Testis (tissue), 2 donors: ENCODE measurements at regions not wholly inside any gene's neighbourhood (a gene's known extent, or its start where the extent isn't known, plus 50 kb on each side); places are given as distances from the start of the nearest gene placed in this dataset.

ENCODE experiments used
- DNase-seq: peaks from one replicate; pipeline ENCODE4 v3.0.0-alpha.2; 2019
- H3K27ac ChIP-seq, 2 donors: fragments of 200-600 bp; sonication (generic); one replicate each; pipeline ENCODE4 v1.5.1; 2019
- H3K27me3 ChIP-seq: fragments of 200-600 bp; sonication (generic); one replicate; pipeline ENCODE4 v1.5.1; 2019
- H3K36me3 ChIP-seq: fragments of 200-600 bp; sonication (generic); one replicate; pipeline ENCODE4 v1.5.1; 2017; ENCODE audit warnings: low read depth; ENCODE audit errors: missing control alignments
- H3K4me1 ChIP-seq: fragments of 200-600 bp; sonication (generic); one replicate; pipeline ENCODE4 v1.5.1; 2019
- H3K4me3 ChIP-seq, 2 donors: fragments of 200-600 bp; sonication (generic); one replicate each; pipeline ENCODE4 v1.5.1; 2017 to 2019
- H3K9me3 ChIP-seq: fragments of 200-600 bp; sonication (generic); one replicate; pipeline ENCODE4 v1.5.1; 2017
- CTCF ChIP-seq, 3 experiments: fragments of 450-650 bp in 2 of 3; fragments of 200-600 bp in 1 of 3; sonication (generic) in 1 of 3; IDR thresholded peaks; one replicate each; pipeline ENCODE4 v1.5.1; 2016 to 2019; ENCODE audit warnings: antibody characterized with exemption in 3 of 3, mild to moderate bottlenecking in 2 of 3, moderate library complexity in 1 of 3
- POLR2A ChIP-seq: fragments of 450-650 bp; IDR thresholded peaks from one replicate; pipeline ENCODE4 v1.6.1; 2017; ENCODE audit warnings: antibody characterized with exemption, mild to moderate bottlenecking, moderate library complexity
- WGBS, 2 donors: methylation state at CpG; one replicate each; pipeline ENCODE4 v1.1.5; 2018; 5-methylcytosine and 5-hydroxymethylcytosine counted together
- intact Hi-C: fragments of 100-400 bp; cut with DNase I; formaldehyde crosslinking; loops from one replicate; pipeline ENCODE4 v1.15.1; 2023; ENCODE audit warnings: low total_unique reads

- 70 to 85% methylated on average over 6 of the region's 6 CpGs for WGBS, 2 donors
- Histone ChIP-seq H3K36me3 (no peaks in the 10 kb centered on the region), H3K27ac (no peak overlapping the region), H3K4me3 (no peak overlapping the region), H3K9me3 (no peaks in the 10 kb centered on the region), H3K4me1 (no peaks in the 10 kb centered on the region), H3K27me3 (no peaks in the 10 kb centered on the region)
- no peak for DNase-seq
- intact Hi-C loops = no loop called here
- TF ChIP-seq CTCF (IDR thresholded peaks at IDR 0.05) (no peak), POLR2A (no peak)
Observed at GRCh38 chr3:120850381-120851295, 57.4 kb upstream of the STXBP5L start.

DNA sequence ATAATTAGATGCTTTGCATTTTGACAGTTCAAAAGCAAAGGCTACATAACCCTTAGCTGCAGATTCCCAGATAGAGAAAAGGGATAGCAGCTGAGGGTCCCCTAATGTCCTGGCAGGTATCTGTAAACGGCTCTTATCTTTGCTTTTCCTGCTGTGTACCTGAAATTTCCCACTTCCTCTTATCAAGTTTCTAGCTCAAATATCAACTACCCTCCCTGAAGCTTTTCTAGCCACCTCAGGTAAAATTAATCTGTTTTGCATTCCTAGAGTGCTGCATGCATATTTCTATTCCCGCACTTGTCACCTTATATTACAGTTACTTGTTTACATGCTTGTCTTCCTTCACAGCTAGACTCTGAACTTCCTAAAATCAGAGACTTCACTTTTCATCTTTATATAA is 55.6 kb upstream of the STXBP5L start:
- H3K9me3 ChIP-seq = no peaks in the 10 kb centered on the region
- H3K27me3 ChIP-seq = no peaks in the 10 kb centered on the region
- no peak overlapping the region for H3K27ac ChIP-seq
- H3K4me3 ChIP-seq = no peak overlapping the region
- H3K36me3 ChIP-seq = no peaks in the 10 kb centered on the region
- no peaks in the 10 kb centered on the region for H3K4me1 ChIP-seq
- WGBS, 2 donors = 73 to 76% methylated on average over 2 of the region's 2 CpGs
- no peak for TF ChIP-seq CTCF (IDR thresholded peaks at IDR 0.05)
- no peak for TF ChIP-seq POLR2A
- DNase-seq = no peak
- intact Hi-C loops = no loop called here

- Histone ChIP-seq H3K27me3 (no peaks in the 10 kb centered on the region), H3K9me3 (no peaks in the 10 kb centered on the region), H3K27ac (no peak overlapping the region), H3K36me3 (no peaks in the 10 kb centered on the region), H3K4me3 (no peak overlapping the region), H3K4me1 (no peaks in the 10 kb centered on the region)
- DNase-seq = no peak
- intact Hi-C loops = no loop called here
- TF ChIP-seq CTCF (IDR thresholded peaks at IDR 0.05) (no peak), POLR2A (no peak)
- WGBS, 2 donors = 89 to 97% methylated on average over 9 of the region's 9 CpGs
Observed at GRCh38 chr3:120853416-120853815, 54.6 kb upstream of the STXBP5L start.

DNA sequence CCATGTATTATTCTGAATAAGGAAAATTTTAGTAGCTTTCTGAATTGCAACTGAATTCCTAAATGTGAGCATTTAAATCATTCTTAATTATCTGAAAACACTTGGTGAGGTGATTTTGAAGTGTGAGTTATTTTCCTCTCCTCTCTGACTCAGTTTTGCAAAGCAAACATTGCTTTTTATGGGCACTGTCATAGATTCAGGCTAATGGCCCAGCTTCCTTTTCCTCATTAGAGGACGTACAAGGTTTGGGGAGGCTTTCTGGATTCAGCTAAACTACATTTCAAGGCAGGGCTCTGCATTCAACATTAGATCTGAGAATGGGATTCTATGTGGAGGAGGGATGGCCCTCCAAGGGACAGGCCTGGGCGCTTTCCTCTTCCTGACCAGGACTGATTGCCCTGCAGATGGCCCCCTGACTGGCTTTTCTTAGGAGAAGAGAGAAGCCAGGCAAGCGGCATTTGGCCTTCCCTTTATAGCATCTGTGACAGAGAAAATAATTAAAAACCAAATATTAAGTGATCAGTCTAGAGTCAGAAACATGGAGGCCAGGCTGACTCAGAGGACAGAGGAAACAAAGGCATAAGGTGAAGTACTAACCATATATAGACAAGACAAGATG is 53.0 kb upstream of the STXBP5L start:
- intact Hi-C loops = no loop called here
- WGBS, 2 donors = 93 to 94% methylated on average over 3 of the region's 3 CpGs
- TF ChIP-seq CTCF (IDR thresholded peaks at IDR 0.05) (no peak), POLR2A (no peak)
- Histone ChIP-seq H3K27me3 (no peaks in the 10 kb centered on the region), H3K4me1 (no peaks in the 10 kb centered on the region), H3K36me3 (no peaks in the 10 kb centered on the region), H3K27ac (no peak overlapping the region), H3K9me3 (no peaks in the 10 kb centered on the region), H3K4me3 (no peak overlapping the region)
- DNase-seq = no peak
